PC-3 (cell line): ENCODE measurements at regions not wholly inside any gene's neighbourhood (a gene's known extent, or its start where the extent isn't known, plus 50 kb on each side); places are given as distances from the start of the nearest gene placed in this dataset.
A peak's percentile ranks its signal among the peaks of the same experiment; 100 is the strongest.

Experiments
- ATAC-seq: fragments of 200-7000 bp; cut with Tn5 transposase; 2 replicates; pipeline ENCODE4 v1.9.1; 2020; ENCODE audit warnings: mild to moderate bottlenecking, moderate library complexity
- BruUV-seq: library from RNA; stranded (reverse); fragments of 400-500 nt; replicated peaks from 2 replicates; lab custom pipeline; 2021; lab: Mats Ljungman, UMichigan
- CTCF ChIA-PET: fragments of 300-600 bp; sonication (Branson Sonifier 250); formaldehyde crosslinking; loops from one replicate; lab custom pipeline; 2022; ENCODE audit warnings: antibody characterized with exemption; lab: Charles Lee
- POLR2A ChIA-PET: fragments of 300-600 bp; sonication (Branson Sonifier 250); formaldehyde crosslinking; loops from one replicate; lab custom pipeline; 2022; ENCODE audit warnings: antibody characterized with exemption; ENCODE audit not compliant: unreplicated experiment; lab: Charles Lee
- DNase-seq: peaks from one replicate; pipeline ENCODE4 v3.0.0-alpha.2; 2015
- H2AFZ ChIP-seq: fragments of 300-600 bp; sonication (generic); 2 replicates; pipeline ENCODE4 v1.6.0; 2016; ENCODE audit warnings: antibody characterized with exemption, low read length
- H3F3A ChIP-seq: fragments of 300-600 bp; sonication (generic); one replicate; pipeline ENCODE4 v1.6.0; 2017; ENCODE audit warnings: antibody characterized with exemption, low read length, control low read depth, mild to moderate bottlenecking; ENCODE audit not compliant: unreplicated experiment
- H3K27ac ChIP-seq: fragments of 300-600 bp; sonication (generic); 2 replicates; pipeline ENCODE4 v1.5.1; 2016; ENCODE audit warnings: mild to moderate bottlenecking, low read length
- H3K27me3 ChIP-seq: fragments of 300-600 bp; sonication (generic); 2 replicates; pipeline ENCODE4 v1.6.1; 2016; ENCODE audit warnings: low read length, mixed read lengths
- H3K36me3 ChIP-seq: fragments of 300-600 bp; sonication (generic); 2 replicates; pipeline ENCODE4 v1.6.1; 2016; ENCODE audit warnings: low read depth, mixed run types, low read length, mixed read lengths
- H3K4me1 ChIP-seq: fragments of 300-600 bp; sonication (generic); 2 replicates; pipeline ENCODE4 v1.5.1; 2016; ENCODE audit warnings: low read length; ENCODE audit not compliant: insufficient read depth
- H3K4me2 ChIP-seq: fragments of 300-600 bp; sonication (generic); 2 replicates; pipeline ENCODE4 v1.6.0; 2016; ENCODE audit warnings: low read length
- H3K4me3 ChIP-seq: fragments of 300-600 bp; sonication (generic); 2 replicates; pipeline ENCODE4 v1.5.1; 2016; ENCODE audit warnings: mild to moderate bottlenecking, low read length, mixed read lengths
- H3K79me2 ChIP-seq: fragments of 300-600 bp; sonication (generic); 2 replicates; pipeline ENCODE4 v1.6.1; 2017; ENCODE audit warnings: low read length, mixed read lengths
- H3K9ac ChIP-seq: fragments of 300-600 bp; sonication (generic); 2 replicates; pipeline ENCODE4 v1.6.0; 2016; ENCODE audit warnings: mild to moderate bottlenecking, low read length
- H3K9me2 ChIP-seq: fragments of 300-600 bp; sonication (generic); replicated peaks from 2 replicates; pipeline ENCODE4 v1.6.1; 2016; ENCODE audit warnings: mixed run types, low read length, mixed read lengths
- H3K9me3 ChIP-seq: fragments of 300-600 bp; sonication (generic); 2 replicates; pipeline ENCODE4 v1.6.1; 2016; ENCODE audit warnings: low read length, mixed read lengths
- H4K20me1 ChIP-seq: fragments of 300-600 bp; sonication (generic); 2 replicates; pipeline ENCODE4 v1.6.1; 2016; ENCODE audit warnings: low read length, mixed read lengths
- CTCF ChIP-seq: fragments of 300-600 bp; sonication (generic); conservative IDR thresholded peaks from 2 replicates; pipeline ENCODE4 v1.5.1; 2017; ENCODE audit warnings: antibody characterized with exemption, low read depth, mild to moderate bottlenecking, low read length
- EZH2 ChIP-seq: fragments of 300-600 bp; sonication (generic); IDR thresholded peaks from one replicate; pipeline ENCODE4 v1.6.1; 2017; ENCODE audit warnings: antibody characterized with exemption, mild to moderate bottlenecking, low read length; ENCODE audit not compliant: unreplicated experiment
- EZH2phosphoT487 ChIP-seq: fragments of 300-600 bp; sonication (generic); IDR thresholded peaks from 2 replicates; pipeline ENCODE4 v1.6.1; 2018; ENCODE audit warnings: mild to moderate bottlenecking, antibody characterized with exemption, low read length, borderline replicate concordance
- intact Hi-C: fragments of 100-400 bp; cut with micrococcal nuclease; formaldehyde crosslinking; loops from 2 replicates; pipeline ENCODE4 v1.9.0; 2023

- TF ChIP-seq EZH2 (no peak), CTCF (no peak), EZH2phosphoT487 (no peak)
- H3K4me1 ChIP-seq: no peaks in the 10 kb centered on the region
- no peaks in the 10 kb centered on the region for H3K27me3 ChIP-seq
- H2AFZ ChIP-seq: no peak overlapping the region
- H3K9me2 ChIP-seq: no peaks in the 10 kb centered on the region
- ATAC-seq: peak; percentile 27
- no peak overlapping the region for H3K9ac ChIP-seq
- no peaks in the 10 kb centered on the region for H3F3A ChIP-seq
- no TSS peak for BruUV-seq
- no peak for DNase-seq
- H4K20me1 ChIP-seq: no peaks in the 10 kb centered on the region
- ChIA-PET CTCF (no interaction called here), POLR2A (no interaction called here)
- no peak overlapping the region for H3K4me3 ChIP-seq
- H3K79me2 ChIP-seq: no peaks in the 10 kb centered on the region
- no peaks in the 10 kb centered on the region for H3K36me3 ChIP-seq
- intact Hi-C loops: no loop called here
- H3K27ac ChIP-seq: no peak overlapping the region
- H3K9me3 ChIP-seq: no peaks in the 10 kb centered on the region
- H3K4me2 ChIP-seq: no peak overlapping the region
These were observed 65.2 kb upstream of the CNOT2 start for GRCh38 chr12:70178038-70178437.

- POLR2A ChIA-PET: no interaction called here
These were observed 63.1 kb upstream of the CNOT2 start for GRCh38 chr12:70180130-70180529.

GRCh38 chr12:70185301-70185700 is 57.9 kb upstream of the CNOT2 start:
- Histone ChIP-seq H3K4me3 (no peak overlapping the region), H3K36me3 (no peaks in the 10 kb centered on the region), H3K4me1 (peaks cover 6% of the 10 kb centered on the region; the same call in 1 of the 2 replicates), H3F3A (no peaks in the 10 kb centered on the region), H3K9me2 (no peaks in the 10 kb centered on the region), H3K79me2 (no peaks in the 10 kb centered on the region), H3K27ac (no peak overlapping the region), H2AFZ (no peak overlapping the region), H3K9ac (no peak overlapping the region), H3K4me2 (no peak overlapping the region), H3K9me3 (no peaks in the 10 kb centered on the region), H4K20me1 (no peaks in the 10 kb centered on the region), H3K27me3 (no peaks in the 10 kb centered on the region)
- POLR2A ChIA-PET: no interaction called here
- ATAC-seq: no peak
- no peak for TF ChIP-seq CTCF
- TF ChIP-seq EZH2: no peak
- TF ChIP-seq EZH2phosphoT487: no peak
- intact Hi-C loops: no loop called here
- CTCF ChIA-PET: no interaction called here
- peak; percentile 11 for DNase-seq
- BruUV-seq: no TSS peak

More at GRCh38 chr12:70180130-70180529, 63.1 kb upstream of the CNOT2 start:
- DNase-seq (no peak), ATAC-seq (no peak)
- H3K4me2 ChIP-seq: no peak overlapping the region
- H2AFZ ChIP-seq: no peak overlapping the region
- no peak overlapping the region for H3K27ac ChIP-seq
- no peaks in the 10 kb centered on the region for H3K79me2 ChIP-seq
- H3K9me2 ChIP-seq: no peaks in the 10 kb centered on the region
- TF ChIP-seq EZH2phosphoT487: no peak
- no peak for TF ChIP-seq CTCF
- no peak for TF ChIP-seq EZH2
- H3K9me3 ChIP-seq: no peaks in the 10 kb centered on the region
- H3F3A ChIP-seq: no peaks in the 10 kb centered on the region
- H3K36me3 ChIP-seq: no peaks in the 10 kb centered on the region
- no peaks in the 10 kb centered on the region for H4K20me1 ChIP-seq
- no peaks in the 10 kb centered on the region for H3K4me1 ChIP-seq
- CTCF ChIA-PET: no interaction called here
- H3K9ac ChIP-seq: no peak overlapping the region
- no peaks in the 10 kb centered on the region for H3K27me3 ChIP-seq
- intact Hi-C loops: no loop called here
- H3K4me3 ChIP-seq: no peak overlapping the region
- BruUV-seq: no TSS peak
